ENCODE measurements at regions not wholly inside any gene's neighbourhood (a gene's known extent, or its start where the extent isn't known, plus 50 kb on each side); places are given as distances from the start of the nearest gene placed in this dataset.
A peak's percentile ranks its signal among the peaks of the same experiment; 100 is the strongest.

GRCh38 chr10:3241274-3241921, 68.8 kb upstream of the PITRM1 start:
- H3K27ac ChIP-seq (ENCODE audit: low read length): no peak overlapping the region
- H3K36me3 ChIP-seq (ENCODE audit: control insufficient read depth, insufficient read depth, low read length): no peaks in the 10 kb centered on the region
- 60% methylated on average over 19 of the region's 24 CpGs for WGBS (ENCODE audit: insufficient coverage)
- no peak overlapping the region for H3K4me3 ChIP-seq (ENCODE audit: low read length)
- H3K9me3 ChIP-seq (replicated peaks; ENCODE audit: control insufficient read depth, low read depth, low read length): no peaks in the 10 kb centered on the region
- DNase-seq: peak; percentile 48
- H3K4me1 ChIP-seq (ENCODE audit: control insufficient read depth, insufficient read depth, low read length): peaks cover 8% of the 10 kb centered on the region
- H3K27me3 ChIP-seq (ENCODE audit: control insufficient read depth, insufficient read depth, low read length): no peaks in the 10 kb centered on the region

- no peak overlapping the region for H3K4me3 ChIP-seq (ENCODE audit: low read length)
- peak overlapping the region; percentile 78 for H3K27ac ChIP-seq (ENCODE audit: low read length)
- no peaks in the 10 kb centered on the region for H3K36me3 ChIP-seq (ENCODE audit: control insufficient read depth, insufficient read depth, low read length)
- DNase-seq: peak; percentile 33
- 81% methylated on average over 20 of the region's 30 CpGs for WGBS (ENCODE audit: insufficient coverage)
- H3K9me3 ChIP-seq (replicated peaks; ENCODE audit: control insufficient read depth, low read depth, low read length): no peaks in the 10 kb centered on the region
- no peaks in the 10 kb centered on the region for H3K27me3 ChIP-seq (ENCODE audit: control insufficient read depth, insufficient read depth, low read length)
- peaks cover 8% of the 10 kb centered on the region for H3K4me1 ChIP-seq (ENCODE audit: control insufficient read depth, insufficient read depth, low read length)
Measured at GRCh38 chr10:3239920-3240894, 67.6 kb upstream of the PITRM1 start.

- Histone ChIP-seq H3K4me1 (ENCODE audit: control insufficient read depth, insufficient read depth, low read length) (peaks cover 8% of the 10 kb centered on the region), H3K4me3 (ENCODE audit: low read length) (no peak overlapping the region), H3K36me3 (ENCODE audit: control insufficient read depth, insufficient read depth, low read length) (no peaks in the 10 kb centered on the region), H3K9me3 (replicated peaks; ENCODE audit: control insufficient read depth, low read depth, low read length) (no peaks in the 10 kb centered on the region), H3K27ac (ENCODE audit: low read length) (no peak overlapping the region), H3K27me3 (ENCODE audit: control insufficient read depth, insufficient read depth, low read length) (no peaks in the 10 kb centered on the region)
- DNase-seq: peak; percentile 72
- 38% methylated on average over 26 of the region's 35 CpGs for WGBS (ENCODE audit: insufficient coverage)
Measured at GRCh38 chr10:3239066-3239919, 66.7 kb upstream of the PITRM1 start.

GRCh38 chr10:3238115-3238871, 65.7 kb upstream of the PITRM1 start:
- Histone ChIP-seq H3K27ac (ENCODE audit: low read length) (no peak overlapping the region), H3K4me3 (ENCODE audit: low read length) (no peak overlapping the region), H3K27me3 (ENCODE audit: control insufficient read depth, insufficient read depth, low read length) (no peaks in the 10 kb centered on the region), H3K9me3 (replicated peaks; ENCODE audit: control insufficient read depth, low read depth, low read length) (no peaks in the 10 kb centered on the region), H3K4me1 (ENCODE audit: control insufficient read depth, insufficient read depth, low read length) (peaks cover 8% of the 10 kb centered on the region), H3K36me3 (ENCODE audit: control insufficient read depth, insufficient read depth, low read length) (no peaks in the 10 kb centered on the region)
- DNase-seq: peak; percentile 41
- 49% methylated on average over 26 of the region's 26 CpGs for WGBS (ENCODE audit: insufficient coverage)

- Histone ChIP-seq H3K9me3 (replicated peaks; ENCODE audit: control insufficient read depth, low read depth, low read length) (no peaks in the 10 kb centered on the region), H3K4me1 (ENCODE audit: control insufficient read depth, insufficient read depth, low read length) (peaks cover 8% of the 10 kb centered on the region), H3K4me3 (ENCODE audit: low read length) (no peak overlapping the region), H3K27me3 (ENCODE audit: control insufficient read depth, insufficient read depth, low read length) (no peaks in the 10 kb centered on the region), H3K36me3 (ENCODE audit: control insufficient read depth, insufficient read depth, low read length) (no peaks in the 10 kb centered on the region), H3K27ac (ENCODE audit: low read length) (no peak overlapping the region)
- no peak for DNase-seq
- 90% methylated on average over 7 of the region's 13 CpGs for WGBS (ENCODE audit: insufficient coverage)
Measured at GRCh38 chr10:3237530-3237929, 64.9 kb upstream of the PITRM1 start.

- Histone ChIP-seq H3K36me3 (ENCODE audit: control insufficient read depth, insufficient read depth, low read length) (no peaks in the 10 kb centered on the region), H3K4me1 (ENCODE audit: control insufficient read depth, insufficient read depth, low read length) (peaks cover 8% of the 10 kb centered on the region), H3K4me3 (ENCODE audit: low read length) (no peak overlapping the region), H3K9me3 (replicated peaks; ENCODE audit: control insufficient read depth, low read depth, low read length) (no peaks in the 10 kb centered on the region), H3K27ac (ENCODE audit: low read length) (no peak overlapping the region), H3K27me3 (ENCODE audit: control insufficient read depth, insufficient read depth, low read length) (no peaks in the 10 kb centered on the region)
- 78% methylated on average over 7 of the region's 15 CpGs for WGBS (ENCODE audit: insufficient coverage)
- no peak for DNase-seq
Measured at GRCh38 chr10:3236644-3237404, 64.2 kb upstream of the PITRM1 start.

- Histone ChIP-seq H3K9me3 (replicated peaks; ENCODE audit: control insufficient read depth, low read depth, low read length) (no peaks in the 10 kb centered on the region), H3K27me3 (ENCODE audit: control insufficient read depth, insufficient read depth, low read length) (no peaks in the 10 kb centered on the region), H3K27ac (ENCODE audit: low read length) (no peak overlapping the region), H3K4me1 (ENCODE audit: control insufficient read depth, insufficient read depth, low read length) (peaks cover 8% of the 10 kb centered on the region), H3K4me3 (ENCODE audit: low read length) (no peak overlapping the region), H3K36me3 (ENCODE audit: control insufficient read depth, insufficient read depth, low read length) (no peaks in the 10 kb centered on the region)
- DNase-seq: no peak
- WGBS (ENCODE audit: insufficient coverage): 75% methylated on average over 4 of the region's 15 CpGs
Measured at GRCh38 chr10:3235996-3236510, 63.5 kb upstream of the PITRM1 start.

GRCh38 chr10:3235395-3235794, 62.8 kb upstream of the PITRM1 start:
- no peaks in the 10 kb centered on the region for H3K9me3 ChIP-seq (replicated peaks; ENCODE audit: control insufficient read depth, low read depth, low read length)
- H3K27ac ChIP-seq (ENCODE audit: low read length): no peak overlapping the region
- no peak for DNase-seq
- H3K4me3 ChIP-seq (ENCODE audit: low read length): no peak overlapping the region
- 72% methylated on average over 3 of the region's 10 CpGs for WGBS (ENCODE audit: insufficient coverage)
- H3K4me1 ChIP-seq (ENCODE audit: control insufficient read depth, insufficient read depth, low read length): peaks cover 8% of the 10 kb centered on the region
- no peaks in the 10 kb centered on the region for H3K36me3 ChIP-seq (ENCODE audit: control insufficient read depth, insufficient read depth, low read length)
- no peaks in the 10 kb centered on the region for H3K27me3 ChIP-seq (ENCODE audit: control insufficient read depth, insufficient read depth, low read length)

- H3K27me3 ChIP-seq (ENCODE audit: control insufficient read depth, insufficient read depth, low read length): no peaks in the 10 kb centered on the region
- no peak for DNase-seq
- H3K9me3 ChIP-seq (replicated peaks; ENCODE audit: control insufficient read depth, low read depth, low read length): no peaks in the 10 kb centered on the region
- no peak overlapping the region for H3K4me3 ChIP-seq (ENCODE audit: low read length)
- WGBS (ENCODE audit: insufficient coverage): 100% methylated on average over 3 of the region's 5 CpGs
- no peak overlapping the region for H3K27ac ChIP-seq (ENCODE audit: low read length)
- H3K36me3 ChIP-seq (ENCODE audit: control insufficient read depth, insufficient read depth, low read length): no peaks in the 10 kb centered on the region
- H3K4me1 ChIP-seq (ENCODE audit: control insufficient read depth, insufficient read depth, low read length): peaks cover 2% of the 10 kb centered on the region
Measured at GRCh38 chr10:3233486-3233990, 61.0 kb upstream of the PITRM1 start.
